ENCODE measurements at regions not wholly inside any gene's neighbourhood (a gene's known extent, or its start where the extent isn't known, plus 50 kb on each side); places are given as distances from the start of the nearest gene placed in this dataset.

DNA sequence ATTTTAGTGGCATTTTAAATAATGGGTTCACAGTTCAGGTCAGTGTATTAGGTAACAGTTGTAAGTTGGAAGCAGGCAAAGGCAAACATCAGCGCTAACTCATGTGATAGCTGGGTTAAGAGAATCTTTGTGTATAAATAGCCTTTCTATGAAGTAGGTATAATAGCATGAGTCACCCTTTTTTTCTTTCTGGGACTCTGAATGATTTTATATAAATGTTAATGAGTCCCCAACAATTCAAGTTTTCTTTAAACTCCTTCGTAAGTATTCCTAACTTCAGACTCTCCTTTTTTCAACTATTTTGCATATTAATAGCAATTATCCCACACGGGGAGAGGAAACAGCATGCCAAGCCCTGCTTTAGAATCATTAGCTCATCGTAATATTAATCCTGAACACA is 384.3 kb downstream of the PIK3C3 start:
- no peak for TF ChIP-seq POLR2A (IDR thresholded peaks at IDR 0.05)
- TF ChIP-seq, protein P1, sequence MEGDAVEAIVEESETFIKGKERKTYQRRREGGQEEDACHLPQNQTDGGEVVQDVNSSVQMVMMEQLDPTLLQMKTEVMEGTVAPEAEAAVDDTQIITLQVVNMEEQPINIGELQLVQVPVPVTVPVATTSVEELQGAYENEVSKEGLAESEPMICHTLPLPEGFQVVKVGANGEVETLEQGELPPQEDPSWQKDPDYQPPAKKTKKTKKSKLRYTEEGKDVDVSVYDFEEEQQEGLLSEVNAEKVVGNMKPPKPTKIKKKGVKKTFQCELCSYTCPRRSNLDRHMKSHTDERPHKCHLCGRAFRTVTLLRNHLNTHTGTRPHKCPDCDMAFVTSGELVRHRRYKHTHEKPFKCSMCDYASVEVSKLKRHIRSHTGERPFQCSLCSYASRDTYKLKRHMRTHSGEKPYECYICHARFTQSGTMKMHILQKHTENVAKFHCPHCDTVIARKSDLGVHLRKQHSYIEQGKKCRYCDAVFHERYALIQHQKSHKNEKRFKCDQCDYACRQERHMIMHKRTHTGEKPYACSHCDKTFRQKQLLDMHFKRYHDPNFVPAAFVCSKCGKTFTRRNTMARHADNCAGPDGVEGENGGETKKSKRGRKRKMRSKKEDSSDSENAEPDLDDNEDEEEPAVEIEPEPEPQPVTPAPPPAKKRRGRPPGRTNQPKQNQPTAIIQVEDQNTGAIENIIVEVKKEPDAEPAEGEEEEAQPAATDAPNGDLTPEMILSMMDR (IDR thresholded peaks at IDR 0.05), result no peak
- TF ChIP-seq POLR2AphosphoS5 (IDR thresholded peaks at IDR 0.05), result no peak
- no peak for TF ChIP-seq EP300 (IDR thresholded peaks at IDR 0.05)
